HAP-1 (cell line): ENCODE measurements at regions not wholly inside any gene's neighbourhood (a gene's known extent, or its start where the extent isn't known, plus 50 kb on each side); places are given as distances from the start of the nearest gene placed in this dataset.
"Not testable (repeated sequence)": the region's sequence is repeated elsewhere in the genome, so short reads cannot be mapped to it uniquely, and the experiment has no call there.

Source experiments
- DNase-seq, 2 experiments: peaks; one replicate each; pipeline ENCODE4 v3.0.0-alpha.2; 2016 to 2020; ENCODE audit warnings: low spot score in 2 of 2
- H3K27me3 ChIP-seq: fragments of 250-450 bp; sonication (Bioruptor Pico); 2 replicates; pipeline ENCODE4 v1.5.1; 2020; ENCODE audit warnings: low read depth, mild to moderate bottlenecking, moderate library complexity
- H3K36me3 ChIP-seq: fragments of 250-450 bp; sonication (Bioruptor Pico); replicated peaks from 2 replicates; pipeline ENCODE4 v1.5.1; 2020; ENCODE audit warnings: mild to moderate bottlenecking
- H3K4me1 ChIP-seq: fragments of 250-450 bp; sonication (Bioruptor Pico); 2 replicates; pipeline ENCODE4 v1.5.1; 2020; ENCODE audit warnings: mild to moderate bottlenecking
- H3K4me3 ChIP-seq: fragments of 250-450 bp; sonication (Bioruptor Pico); 2 replicates; pipeline ENCODE4 v1.5.1; 2020; ENCODE audit warnings: mild to moderate bottlenecking, moderate library complexity
- H3K9me3 ChIP-seq: fragments of 250-450 bp; sonication (Bioruptor Pico); 2 replicates; pipeline ENCODE4 v1.5.1; 2020; ENCODE audit warnings: mild to moderate bottlenecking, moderate library complexity
- in situ Hi-C: fragments of 300-500 bp; cut with MboI; formaldehyde crosslinking; loops from 3 replicates; pipeline ENCODE4 v1.14.3; 2020; ENCODE audit warnings: low sequenced_read_pairs, inconsistent platforms, mixed read lengths

GRCh38 chr17:54544249-54544648 lies 356.4 kb upstream of the TOM1L1 start:
- in situ Hi-C loops: no loop called here
- H3K36me3 ChIP-seq: no peaks in the 10 kb centered on the region
- no peaks in the 10 kb centered on the region for H3K9me3 ChIP-seq
- DNase-seq: no peak
- H3K27me3 ChIP-seq: no peaks in the 10 kb centered on the region
- H3K4me1 ChIP-seq: no peaks in the 10 kb centered on the region
- no peak overlapping the region for H3K4me3 ChIP-seq

- no peak overlapping the region for H3K4me3 ChIP-seq
- no peaks in the 10 kb centered on the region for H3K9me3 ChIP-seq
- H3K27me3 ChIP-seq: no peaks in the 10 kb centered on the region
- in situ Hi-C loops: no loop called here
- DNase-seq: no peak
- no peaks in the 10 kb centered on the region for H3K36me3 ChIP-seq
- no peaks in the 10 kb centered on the region for H3K4me1 ChIP-seq
Observed at GRCh38 chr17:54559883-54560282, 340.8 kb upstream of the TOM1L1 start.

GRCh38 chr17:54608634-54609155 lies 292.0 kb upstream of the TOM1L1 start:
- no peaks in the 10 kb centered on the region for H3K9me3 ChIP-seq
- H3K27me3 ChIP-seq: no peaks in the 10 kb centered on the region
- DNase-seq: no peak
- H3K4me3 ChIP-seq: no peak overlapping the region
- no peaks in the 10 kb centered on the region for H3K36me3 ChIP-seq
- no peaks in the 10 kb centered on the region for H3K4me1 ChIP-seq
- in situ Hi-C loops: no loop called here

- H3K4me1 ChIP-seq: no peaks in the 10 kb centered on the region
- no peak overlapping the region for H3K4me3 ChIP-seq
- no peak for DNase-seq
- H3K9me3 ChIP-seq: no peaks in the 10 kb centered on the region
- no peaks in the 10 kb centered on the region for H3K36me3 ChIP-seq
- in situ Hi-C loops: no loop called here
- no peaks in the 10 kb centered on the region for H3K27me3 ChIP-seq
Observed at GRCh38 chr17:54620399-54620978, 280.2 kb upstream of the TOM1L1 start.

- DNase-seq: no peak
- H3K4me1 ChIP-seq: no peaks in the 10 kb centered on the region
- in situ Hi-C loops: no loop called here
- no peaks in the 10 kb centered on the region for H3K9me3 ChIP-seq
- no peaks in the 10 kb centered on the region for H3K27me3 ChIP-seq
- H3K4me3 ChIP-seq: no peak overlapping the region
- H3K36me3 ChIP-seq: no peaks in the 10 kb centered on the region
Observed at GRCh38 chr17:54623746-54624145, 276.9 kb upstream of the TOM1L1 start.

GRCh38 chr17:54626146-54626703 lies 274.4 kb upstream of the TOM1L1 start:
- in situ Hi-C loops: no loop called here
- DNase-seq: no peak
- Histone ChIP-seq H3K36me3 (no peaks in the 10 kb centered on the region), H3K27me3 (no peaks in the 10 kb centered on the region), H3K4me1 (no peaks in the 10 kb centered on the region), H3K4me3 (no peak overlapping the region), H3K9me3 (no peaks in the 10 kb centered on the region)

- H3K9me3 ChIP-seq, H3K4me1 ChIP-seq, H3K27me3 ChIP-seq, H3K4me3 ChIP-seq, in situ Hi-C loops, H3K36me3 ChIP-seq, DNase-seq: not testable (repeated sequence)
Observed at GRCh38 chr17:54639426-54639825, 261.2 kb upstream of the TOM1L1 start.

- no peak overlapping the region for H3K4me3 ChIP-seq
- no peaks in the 10 kb centered on the region for H3K27me3 ChIP-seq
- H3K36me3 ChIP-seq: no peaks in the 10 kb centered on the region
- in situ Hi-C loops: no loop called here
- no peaks in the 10 kb centered on the region for H3K9me3 ChIP-seq
- H3K4me1 ChIP-seq: no peaks in the 10 kb centered on the region
- peak in 1 of 2 experiments; percentile 7 for DNase-seq
Observed at GRCh38 chr17:54662978-54663876, 237.4 kb upstream of the TOM1L1 start.

- H3K9me3 ChIP-seq: no peaks in the 10 kb centered on the region
- in situ Hi-C loops: no loop called here
- no peak for DNase-seq
- no peaks in the 10 kb centered on the region for H3K4me1 ChIP-seq
- no peaks in the 10 kb centered on the region for H3K36me3 ChIP-seq
- no peak overlapping the region for H3K4me3 ChIP-seq
- no peaks in the 10 kb centered on the region for H3K27me3 ChIP-seq
Observed at GRCh38 chr17:54666559-54666958, 234.1 kb upstream of the TOM1L1 start.

- no peaks in the 10 kb centered on the region for H3K27me3 ChIP-seq
- H3K4me1 ChIP-seq: no peaks in the 10 kb centered on the region
- no peak overlapping the region for H3K4me3 ChIP-seq
- no peaks in the 10 kb centered on the region for H3K36me3 ChIP-seq
- DNase-seq: no peak
- no peaks in the 10 kb centered on the region for H3K9me3 ChIP-seq
- in situ Hi-C loops: no loop called here
Observed at GRCh38 chr17:54678158-54678557, 222.5 kb upstream of the TOM1L1 start.

- DNase-seq: no peak
- Histone ChIP-seq H3K27me3 (no peaks in the 10 kb centered on the region), H3K4me3 (no peak overlapping the region), H3K4me1 (no peaks in the 10 kb centered on the region), H3K36me3 (no peaks in the 10 kb centered on the region), H3K9me3 (no peaks in the 10 kb centered on the region)
- in situ Hi-C loops: no loop called here
Observed at GRCh38 chr17:54680410-54680809, 220.2 kb upstream of the TOM1L1 start.

GRCh38 chr17:54694287-54694887 lies 206.3 kb upstream of the TOM1L1 start:
- H3K4me1 ChIP-seq: no peaks in the 10 kb centered on the region
- no peak overlapping the region for H3K4me3 ChIP-seq
- H3K36me3 ChIP-seq: no peaks in the 10 kb centered on the region
- no peak for DNase-seq
- H3K9me3 ChIP-seq: no peaks in the 10 kb centered on the region
- in situ Hi-C loops: no loop called here
- no peaks in the 10 kb centered on the region for H3K27me3 ChIP-seq

- DNase-seq, H3K4me1 ChIP-seq, in situ Hi-C loops: not testable (repeated sequence)
Observed at GRCh38 chr17:54712798-54713197, 187.9 kb upstream of the TOM1L1 start.

GRCh38 chr17:54718286-54718685 lies 182.4 kb upstream of the TOM1L1 start:
- H3K36me3 ChIP-seq: no peaks in the 10 kb centered on the region
- in situ Hi-C loops: no loop called here
- H3K4me1 ChIP-seq: no peaks in the 10 kb centered on the region
- no peaks in the 10 kb centered on the region for H3K9me3 ChIP-seq
- H3K27me3 ChIP-seq: no peaks in the 10 kb centered on the region
- H3K4me3 ChIP-seq: no peak overlapping the region
- no peak for DNase-seq

More at GRCh38 chr17:54712798-54713197, 187.9 kb upstream of the TOM1L1 start:
- H3K4me3 ChIP-seq, H3K9me3 ChIP-seq, H3K27me3 ChIP-seq, H3K36me3 ChIP-seq: not testable (repeated sequence)
